HFFc6 (cell line): ENCODE measurements at regions not wholly inside any gene's neighbourhood (a gene's known extent, or its start where the extent isn't known, plus 50 kb on each side); places are given as distances from the start of the nearest gene placed in this dataset.

Experiments used
- DNase-seq: peaks from one replicate; pipeline ENCODE4 v3.0.0-alpha.2; 2018
- H3K27ac Mint-ChIP-seq: 2 replicates; pipeline ENCODE4 v1.8.0; 2020; ENCODE audit warnings: mild to moderate bottlenecking, mixed read lengths
- H3K27me3 Mint-ChIP-seq: 2 replicates; pipeline ENCODE4 v1.8.0; 2021; ENCODE audit warnings: mild to moderate bottlenecking, moderate library complexity, mixed read lengths; ENCODE audit not compliant: insufficient read depth
- H3K36me3 Mint-ChIP-seq: 2 replicates; pipeline ENCODE4 v1.8.0; 2021; ENCODE audit warnings: low read depth, mixed read lengths
- H3K4me1 Mint-ChIP-seq: 2 replicates; pipeline ENCODE4 v1.8.0; 2020; ENCODE audit warnings: low read depth, mixed read lengths
- H3K4me3 Mint-ChIP-seq: 2 replicates; pipeline ENCODE4 v1.8.0; 2020; ENCODE audit warnings: mild to moderate bottlenecking, moderate library complexity, mixed read lengths
- H3K9me3 Mint-ChIP-seq: 2 replicates; pipeline ENCODE4 v1.8.0; 2020; ENCODE audit warnings: mild to moderate bottlenecking, mixed read lengths
- CTCF ChIP-seq: fragments of 200-600 bp; sonication (generic); IDR thresholded peaks from 2 replicates; pipeline ENCODE4 v1.5.0; 2021; ENCODE audit warnings: antibody characterized with exemption, mild to moderate bottlenecking

DNA sequence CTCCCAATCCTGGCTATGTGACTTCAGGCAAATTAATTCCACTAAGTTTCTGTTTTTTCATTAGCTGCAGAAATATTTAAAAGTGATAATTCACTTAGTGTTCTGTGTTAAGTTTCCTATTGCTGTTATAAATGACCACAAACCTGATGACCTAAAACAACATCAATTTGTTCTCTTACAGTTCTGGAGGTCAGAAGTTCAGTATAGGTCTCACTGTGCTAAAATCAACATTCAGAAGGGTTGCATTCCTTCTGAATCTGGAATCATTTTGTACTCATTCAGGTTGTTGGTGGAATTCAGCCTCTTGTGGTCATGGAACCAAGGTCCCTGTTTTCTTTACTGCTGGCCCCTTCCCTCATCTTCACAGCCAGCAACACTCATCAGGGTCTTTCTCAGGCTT is 254.1 kb downstream of the CNTN3 start:
- H3K36me3 Mint-ChIP-seq: peaks cover 16% of the 10 kb centered on the region
- H3K4me1 Mint-ChIP-seq: no peaks in the 10 kb centered on the region
- TF ChIP-seq CTCF: no peak

DNA sequence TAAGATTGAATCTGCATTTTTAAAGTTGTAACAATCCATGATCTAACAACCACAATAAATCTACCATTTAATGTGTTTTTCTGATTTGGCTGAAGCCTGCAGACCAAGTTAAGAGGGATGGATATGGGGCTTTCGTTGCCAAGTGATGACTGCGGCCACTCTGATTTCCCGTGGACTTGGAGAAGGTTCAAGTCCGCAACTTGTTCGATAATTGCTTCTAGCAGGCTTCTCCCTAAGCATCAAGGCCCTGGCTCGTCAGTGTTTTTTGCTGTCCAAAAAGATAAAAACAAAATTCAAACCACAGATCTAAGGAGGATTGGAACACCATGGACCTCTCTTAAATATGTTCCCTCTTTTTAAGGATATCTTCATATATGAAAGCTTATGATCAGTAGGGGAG is 256.6 kb downstream of the CNTN3 start:
- no peak for TF ChIP-seq CTCF
- H3K27ac Mint-ChIP-seq: no peak overlapping the region
- no peaks in the 10 kb centered on the region for H3K9me3 Mint-ChIP-seq

More for the DNA sequence above, 254.1 kb downstream of the CNTN3 start:
- no peak overlapping the region for H3K27ac Mint-ChIP-seq
- no peaks in the 10 kb centered on the region for H3K27me3 Mint-ChIP-seq
- no peak overlapping the region for H3K4me3 Mint-ChIP-seq
- H3K9me3 Mint-ChIP-seq: no peaks in the 10 kb centered on the region
- DNase-seq: no peak

GRCh38 chr3:74353039-74353438 is 261.4 kb downstream of the CNTN3 start:
- Mint-ChIP-seq H3K9me3 (no peaks in the 10 kb centered on the region), H3K36me3 (peaks cover 5% of the 10 kb centered on the region; the same call in 1 of the 2 replicates), H3K4me1 (no peaks in the 10 kb centered on the region; the same call in 1 of the 2 replicates), H3K27ac (no peak overlapping the region), H3K27me3 (no peaks in the 10 kb centered on the region), H3K4me3 (no peak overlapping the region)
- peak; percentile 66 for TF ChIP-seq CTCF
- DNase-seq: no peak

More for the DNA sequence above, 256.6 kb downstream of the CNTN3 start:
- Mint-ChIP-seq H3K27me3 (no peaks in the 10 kb centered on the region), H3K4me1 (no peaks in the 10 kb centered on the region), H3K4me3 (no peak overlapping the region), H3K36me3 (peaks cover 11% of the 10 kb centered on the region)
- DNase-seq: no peak

GRCh38 chr3:74352166-74352565 is 262.3 kb downstream of the CNTN3 start:
- Mint-ChIP-seq H3K36me3 (peaks cover 10% of the 10 kb centered on the region; the same call in 1 of the 2 replicates), H3K9me3 (no peaks in the 10 kb centered on the region), H3K4me1 (no peaks in the 10 kb centered on the region; the same call in 1 of the 2 replicates), H3K27me3 (no peaks in the 10 kb centered on the region), H3K4me3 (no peak overlapping the region), H3K27ac (no peak overlapping the region)
- no peak for DNase-seq
- no peak for TF ChIP-seq CTCF

GRCh38 chr3:74351213-74351612 is 263.2 kb downstream of the CNTN3 start:
- H3K36me3 Mint-ChIP-seq: peaks cover 10% of the 10 kb centered on the region; the same call in 1 of the 2 replicates
- H3K27ac Mint-ChIP-seq: no peak overlapping the region
- no peak for DNase-seq
- no peaks in the 10 kb centered on the region for H3K27me3 Mint-ChIP-seq
- TF ChIP-seq CTCF: no peak
- no peaks in the 10 kb centered on the region for H3K9me3 Mint-ChIP-seq
- H3K4me1 Mint-ChIP-seq: no peaks in the 10 kb centered on the region; the same call in 1 of the 2 replicates
- H3K4me3 Mint-ChIP-seq: no peak overlapping the region

- TF ChIP-seq CTCF: no peak
- H3K27ac Mint-ChIP-seq: no peak overlapping the region
- H3K4me3 Mint-ChIP-seq: no peak overlapping the region
- no peaks in the 10 kb centered on the region; the same call in 1 of the 2 replicates for H3K27me3 Mint-ChIP-seq
- H3K4me1 Mint-ChIP-seq: no peaks in the 10 kb centered on the region; the same call in 1 of the 2 replicates
- no peak for DNase-seq
- no peaks in the 10 kb centered on the region for H3K9me3 Mint-ChIP-seq
- H3K36me3 Mint-ChIP-seq: peaks cover 10% of the 10 kb centered on the region; the same call in 1 of the 2 replicates
These were observed 265.4 kb downstream of the CNTN3 start for GRCh38 chr3:74349015-74349414.
